GM23338 (cell line): ENCODE measurements at regions not wholly inside any gene's neighbourhood (a gene's known extent, or its start where the extent isn't known, plus 50 kb on each side); places are given as distances from the start of the nearest gene placed in this dataset.

Experiments
- CTCF ChIP-seq, 2 experiments: fragments of 200-600 bp in 1 of 2; sonication (generic) in 1 of 2; conservative IDR thresholded peaks; 2 replicates each; pipeline versions ENCODE4 v1.5.1 to v1.6.1; 2016 to 2017; ENCODE audit warnings: antibody characterized with exemption in 2 of 2, low read depth in 2 of 2, mild to moderate bottlenecking in 2 of 2, moderate library complexity in 1 of 2
- TF ChIP-seq, protein P1 (sequence below): IDR thresholded peaks from one replicate; pipeline ENCODE4 v1.6.1; 2018; ENCODE audit warnings: antibody characterized with exemption; ENCODE audit not compliant: unreplicated experiment

- TF ChIP-seq, protein P1, sequence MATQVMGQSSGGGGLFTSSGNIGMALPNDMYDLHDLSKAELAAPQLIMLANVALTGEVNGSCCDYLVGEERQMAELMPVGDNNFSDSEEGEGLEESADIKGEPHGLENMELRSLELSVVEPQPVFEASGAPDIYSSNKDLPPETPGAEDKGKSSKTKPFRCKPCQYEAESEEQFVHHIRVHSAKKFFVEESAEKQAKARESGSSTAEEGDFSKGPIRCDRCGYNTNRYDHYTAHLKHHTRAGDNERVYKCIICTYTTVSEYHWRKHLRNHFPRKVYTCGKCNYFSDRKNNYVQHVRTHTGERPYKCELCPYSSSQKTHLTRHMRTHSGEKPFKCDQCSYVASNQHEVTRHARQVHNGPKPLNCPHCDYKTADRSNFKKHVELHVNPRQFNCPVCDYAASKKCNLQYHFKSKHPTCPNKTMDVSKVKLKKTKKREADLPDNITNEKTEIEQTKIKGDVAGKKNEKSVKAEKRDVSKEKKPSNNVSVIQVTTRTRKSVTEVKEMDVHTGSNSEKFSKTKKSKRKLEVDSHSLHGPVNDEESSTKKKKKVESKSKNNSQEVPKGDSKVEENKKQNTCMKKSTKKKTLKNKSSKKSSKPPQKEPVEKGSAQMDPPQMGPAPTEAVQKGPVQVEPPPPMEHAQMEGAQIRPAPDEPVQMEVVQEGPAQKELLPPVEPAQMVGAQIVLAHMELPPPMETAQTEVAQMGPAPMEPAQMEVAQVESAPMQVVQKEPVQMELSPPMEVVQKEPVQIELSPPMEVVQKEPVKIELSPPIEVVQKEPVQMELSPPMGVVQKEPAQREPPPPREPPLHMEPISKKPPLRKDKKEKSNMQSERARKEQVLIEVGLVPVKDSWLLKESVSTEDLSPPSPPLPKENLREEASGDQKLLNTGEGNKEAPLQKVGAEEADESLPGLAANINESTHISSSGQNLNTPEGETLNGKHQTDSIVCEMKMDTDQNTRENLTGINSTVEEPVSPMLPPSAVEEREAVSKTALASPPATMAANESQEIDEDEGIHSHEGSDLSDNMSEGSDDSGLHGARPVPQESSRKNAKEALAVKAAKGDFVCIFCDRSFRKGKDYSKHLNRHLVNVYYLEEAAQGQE: no peak
- TF ChIP-seq CTCF (conservative IDR thresholded peaks at IDR 0.05; ENCODE audit: low read depth in 2 of 2): no peak
Observed at GRCh38 chr4:161005746-161006145, 1158.1 kb downstream of the FSTL5 start.
